KG1 (cell line): ENCODE measurements at regions not wholly inside any gene's neighbourhood (a gene's known extent, or its start where the extent isn't known, plus 50 kb on each side); places are given as distances from the start of the nearest gene placed in this dataset.
"Not testable (repeated sequence)": the region's sequence is repeated elsewhere in the genome, so short reads cannot be mapped to it uniquely, and the experiment has no call there.

Experiments
- DNase-seq: peaks from one replicate; lab custom pipeline; 2025; lab: John Stamatoyannopoulos, UW

DNA sequence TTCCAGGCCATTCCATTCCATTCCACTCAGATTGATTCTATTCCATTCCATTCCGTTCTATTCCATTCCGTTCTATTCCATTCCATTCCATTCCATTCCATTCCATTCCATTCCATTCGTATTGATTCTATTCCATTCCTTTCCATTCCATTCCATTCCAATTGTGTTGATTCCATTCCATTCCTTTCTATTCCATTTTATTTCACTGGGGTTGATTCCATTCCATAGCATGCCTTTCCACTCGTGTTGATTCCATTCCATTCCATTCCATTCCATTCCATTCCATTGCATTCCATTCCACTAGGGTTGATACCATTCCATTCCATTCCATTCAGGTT lies 1142.3 kb downstream of the RPIA start:
- DNase-seq = no peak

DNA sequence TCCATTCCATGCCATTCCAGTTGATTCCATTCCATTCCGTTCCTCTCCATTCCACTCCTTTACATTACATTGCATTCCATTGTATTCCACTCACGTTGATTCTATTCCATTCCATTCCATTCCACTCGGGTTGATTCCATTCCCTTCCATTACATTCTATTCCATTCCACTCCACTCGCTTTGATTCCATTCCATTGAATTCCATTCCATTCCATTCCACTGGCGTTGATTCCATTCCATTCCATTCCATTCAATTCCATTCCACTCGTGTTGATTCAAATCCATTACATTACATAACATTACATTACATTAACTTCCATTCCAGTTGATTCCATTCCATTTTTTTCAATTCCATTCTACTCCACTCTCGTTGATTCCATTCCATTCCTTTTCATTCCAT lies 1142.8 kb downstream of the RPIA start:
- no peak for DNase-seq

DNA sequence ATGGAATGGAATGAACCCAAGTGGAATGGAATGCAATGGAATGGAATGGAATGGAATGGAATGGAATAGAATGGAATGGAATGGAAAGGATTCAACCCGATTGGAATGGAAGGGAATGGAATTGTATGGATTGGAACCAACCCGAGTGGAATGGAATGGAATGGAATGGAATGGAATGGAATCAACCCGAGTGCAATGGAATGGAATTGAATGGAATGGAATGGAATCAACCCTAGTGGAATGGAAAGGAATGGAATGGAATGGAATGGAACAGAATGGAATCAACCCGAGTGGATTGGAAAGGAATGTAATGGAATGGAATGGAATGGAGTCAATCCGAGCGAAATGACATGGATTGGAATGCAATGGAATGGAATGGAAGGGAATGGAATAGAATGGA lies 1144.9 kb downstream of the RPIA start:
- DNase-seq = not testable (repeated sequence)

GRCh38 chr2:89837962-89838625 lies 1146.6 kb downstream of the RPIA start:
- no peak for DNase-seq

DNA sequence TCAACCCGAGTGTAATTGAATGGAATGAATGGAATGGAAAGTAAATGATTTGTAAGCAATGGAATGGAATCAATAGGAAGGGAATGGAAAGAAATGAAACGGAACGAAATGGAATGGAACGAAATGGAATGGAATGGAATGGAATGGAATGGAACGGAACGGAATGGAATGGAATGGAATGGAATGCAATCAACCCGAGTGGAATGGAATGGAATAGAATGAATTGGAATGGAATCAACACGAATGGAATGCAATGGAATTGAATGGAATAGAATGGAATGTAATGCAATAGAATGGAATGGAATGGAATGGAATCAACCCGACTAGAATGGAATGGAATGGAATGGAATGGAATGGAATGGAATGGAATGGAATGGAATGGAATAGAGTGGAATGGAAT lies 1148.7 kb downstream of the RPIA start:
- not testable (repeated sequence) for DNase-seq

- DNase-seq = not testable (repeated sequence)
These were observed 1149.5 kb downstream of the RPIA start for GRCh38 chr2:89840781-89841475.

GRCh38 chr2:89841476-89841840 lies 1150.0 kb downstream of the RPIA start:
- DNase-seq = no peak

DNA sequence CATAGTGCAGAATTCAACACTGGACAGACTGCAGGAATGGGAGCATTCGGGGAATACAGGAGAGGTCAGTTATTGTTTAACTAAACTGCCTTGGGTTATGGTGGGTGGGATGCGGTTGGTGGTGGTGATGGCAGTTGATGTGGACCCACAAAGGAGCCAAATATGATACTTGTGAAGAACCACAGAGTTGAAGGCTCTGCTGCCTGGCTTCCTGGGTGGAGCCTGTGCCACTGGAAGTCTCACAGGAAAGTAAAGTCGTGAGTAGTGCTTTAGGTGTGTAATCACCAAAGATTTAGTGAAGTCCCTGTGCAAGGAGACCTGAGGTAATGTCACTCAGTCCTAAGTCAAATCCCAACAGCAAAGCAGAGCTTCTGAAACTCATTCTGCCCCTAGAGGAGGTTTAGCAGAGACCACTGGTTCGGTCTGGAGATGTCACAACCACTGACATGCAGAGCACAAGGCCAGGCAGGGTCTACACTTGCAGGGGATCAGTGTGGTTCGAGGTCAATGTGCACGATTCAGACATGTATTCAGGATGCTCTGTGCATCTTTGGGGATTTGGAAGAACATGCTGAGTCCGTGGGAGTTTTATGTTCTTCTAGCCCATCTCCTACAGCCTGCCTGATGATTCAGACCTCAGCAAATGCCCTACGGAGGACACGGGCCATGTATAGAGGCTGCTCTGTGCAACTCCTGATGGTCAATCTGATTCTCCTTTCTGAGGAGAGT lies 1150.9 kb downstream of the RPIA start:
- no peak for DNase-seq

GRCh38 chr2:89844221-89844943 lies 1152.9 kb downstream of the RPIA start:
- no peak for DNase-seq

GRCh38 chr2:89845532-89845931 lies 1154.1 kb downstream of the RPIA start:
- no peak for DNase-seq

DNA sequence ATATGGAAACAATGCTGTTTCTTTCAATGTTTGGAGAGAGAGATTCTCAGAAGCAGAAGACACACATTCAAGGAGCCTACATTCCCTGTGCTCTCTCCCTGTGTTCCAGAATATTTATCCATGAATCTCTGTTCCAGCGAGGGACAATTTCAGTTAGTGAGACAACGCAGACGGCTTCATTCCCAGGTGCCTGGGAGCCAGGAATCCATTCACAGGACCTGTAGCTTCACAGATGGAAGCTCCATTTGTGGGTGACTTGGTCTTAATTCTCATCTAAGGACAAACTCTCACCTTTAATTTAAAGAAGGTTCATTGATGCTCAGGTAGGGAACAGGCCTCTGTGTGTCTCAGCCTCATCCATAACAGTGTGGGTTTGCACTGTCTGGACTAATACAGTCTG lies 1156.6 kb downstream of the RPIA start:
- DNase-seq = no peak

GRCh38 chr2:89848763-89849368 lies 1157.4 kb downstream of the RPIA start:
- DNase-seq = no peak

- no peak for DNase-seq
These were observed 1158.3 kb downstream of the RPIA start for GRCh38 chr2:89849731-89850130.

GRCh38 chr2:89850481-89850880 lies 1159.0 kb downstream of the RPIA start:
- no peak for DNase-seq

DNA sequence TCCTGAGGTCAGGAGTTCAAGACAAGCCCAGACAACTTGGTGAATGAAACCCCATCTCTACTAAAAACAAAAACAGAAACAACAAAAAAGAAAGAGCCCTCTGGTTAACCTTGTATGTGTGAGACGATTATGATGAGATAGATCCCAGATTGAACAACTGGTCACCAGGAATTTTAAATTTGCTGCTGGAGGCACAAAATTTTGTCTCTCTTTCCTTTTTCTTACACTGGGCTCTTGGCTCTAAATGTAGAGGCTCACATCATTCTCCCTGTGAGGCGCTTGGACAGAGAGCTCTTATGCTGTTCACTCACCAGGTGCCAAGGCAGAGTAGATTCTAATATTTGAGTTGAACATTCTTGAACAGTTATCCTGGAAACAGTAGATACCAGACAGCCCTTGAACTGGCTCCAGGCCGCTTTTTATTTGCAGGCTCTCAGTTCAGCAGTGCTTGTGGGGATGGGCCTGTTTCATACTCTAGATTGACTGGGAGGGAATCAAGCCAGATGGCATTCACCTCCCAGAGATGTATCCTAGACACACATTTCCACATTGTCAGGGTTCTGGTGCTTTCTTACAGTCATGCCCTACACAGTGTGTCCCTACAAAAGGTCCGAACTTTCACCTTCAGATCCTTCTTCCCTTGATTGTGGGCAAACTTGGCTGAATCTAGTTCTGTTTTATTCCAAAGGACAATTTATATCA lies 1159.6 kb downstream of the RPIA start:
- no peak for DNase-seq

GRCh38 chr2:89851583-89851905 lies 1160.1 kb downstream of the RPIA start:
- DNase-seq = no peak

DNA sequence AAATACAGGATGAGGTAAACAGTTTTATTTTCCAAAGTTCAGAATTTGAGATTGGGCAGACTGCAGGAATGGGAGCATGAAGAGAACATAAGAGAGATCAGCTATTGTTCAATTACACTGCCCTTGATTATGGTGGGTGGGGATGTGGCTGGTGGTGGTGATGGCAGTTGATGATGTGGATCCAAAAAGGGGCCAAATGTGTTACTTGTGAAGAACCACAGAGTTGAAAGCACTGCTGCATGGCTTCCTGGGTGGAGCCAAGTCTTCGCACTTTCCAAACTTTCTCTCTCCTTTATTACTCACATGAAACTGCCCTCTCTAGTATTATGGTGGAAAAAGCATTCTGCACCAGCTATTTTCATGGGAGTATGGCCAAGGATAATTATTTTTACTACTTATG lies 1162.0 kb downstream of the RPIA start:
- DNase-seq = not testable (repeated sequence)

DNA sequence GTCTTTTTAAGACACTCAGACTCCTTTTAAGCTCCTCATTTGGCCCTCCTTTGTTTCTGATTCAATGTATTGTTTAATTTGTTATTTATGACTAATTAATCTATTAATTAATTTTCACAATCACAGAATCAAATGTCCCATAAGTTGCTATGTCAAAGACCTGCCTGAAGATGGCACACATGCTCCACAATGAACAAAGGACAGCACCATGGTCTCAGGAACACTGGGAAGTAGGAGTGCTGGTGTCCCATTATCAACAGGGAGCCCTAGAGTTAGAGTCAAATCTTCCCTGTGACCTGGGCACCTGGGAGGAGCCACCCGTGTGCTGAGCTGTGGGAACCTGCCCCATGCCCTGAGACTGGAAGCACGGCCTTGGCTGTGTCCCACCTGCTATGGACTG lies 1164.3 kb downstream of the RPIA start:
- not testable (repeated sequence) for DNase-seq

GRCh38 chr2:89856305-89856704 lies 1164.8 kb downstream of the RPIA start:
- DNase-seq = not testable (repeated sequence)

- DNase-seq = not testable (repeated sequence)
These were observed 1170.7 kb downstream of the RPIA start for GRCh38 chr2:89862164-89862563.

DNA sequence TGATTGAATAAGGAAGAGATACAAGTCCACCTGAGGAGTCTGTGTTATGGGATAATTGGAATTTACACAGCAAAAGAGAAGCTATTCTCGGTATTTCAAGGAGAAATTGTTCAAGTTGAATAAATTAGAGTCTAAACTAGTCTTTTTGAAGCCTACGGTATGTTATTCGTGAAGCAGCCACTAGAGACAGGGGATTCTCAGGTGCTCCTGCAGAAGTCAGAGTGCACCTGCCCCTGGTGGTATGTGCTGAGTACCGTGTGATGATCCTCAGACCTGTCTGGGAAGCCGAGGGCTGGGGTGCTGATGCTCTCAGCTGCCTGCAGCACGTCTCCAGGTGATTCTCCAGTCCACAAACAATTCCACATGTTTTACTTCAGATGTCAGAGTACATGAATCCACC lies 1171.7 kb downstream of the RPIA start:
- DNase-seq = not testable (repeated sequence)
